H1 (cell line): ENCODE measurements at regions not wholly inside any gene's neighbourhood (a gene's known extent, or its start where the extent isn't known, plus 50 kb on each side); places are given as distances from the start of the nearest gene placed in this dataset.

Experiments
- ATF2 ChIP-seq: IDR thresholded peaks from 2 replicates; pipeline ENCODE4 v1.6.1; 2012; ENCODE audit warnings: low read length, inconsistent platforms
- CEBPB ChIP-seq: IDR thresholded peaks from 2 replicates; pipeline ENCODE4 v1.6.1; 2012; ENCODE audit warnings: low read depth, low read length
- CTCF ChIP-seq, 3 experiments: IDR thresholded peaks; 1 replicate in 2 of 3; 2 replicates in 1 of 3; pipeline versions ENCODE4 v1.5.1 to v1.6.1; 2011; ENCODE audit warnings: low read length in 3 of 3, mild to moderate bottlenecking in 3 of 3, inconsistent platforms in 2 of 3, low read depth in 1 of 3, moderate library complexity in 1 of 3; ENCODE audit not compliant: insufficient read depth in 1 of 3; ENCODE audit errors: control extremely low read depth in 1 of 3
- EP300 ChIP-seq, 2 experiments: IDR thresholded peaks; 1 replicate in 1 of 2; 2 replicates in 1 of 2; pipeline ENCODE4 v1.6.1; 2011 to 2012; ENCODE audit warnings: low read depth in 2 of 2, low read length in 2 of 2, mild to moderate bottlenecking in 2 of 2, borderline replicate concordance in 1 of 2, inconsistent platforms in 1 of 2, moderate library complexity in 1 of 2
- MAX ChIP-seq: IDR thresholded peaks from 2 replicates; pipeline ENCODE4 v1.6.1; 2012; ENCODE audit warnings: inconsistent platforms
- POLR2A ChIP-seq, 2 experiments: IDR thresholded peaks; 1 replicate in 1 of 2; 2 replicates in 1 of 2; pipeline ENCODE4 v1.6.1; 2011; ENCODE audit warnings: low read depth in 2 of 2, low read length in 2 of 2, mild to moderate bottlenecking in 2 of 2; ENCODE audit errors: control extremely low read depth in 1 of 2
- SIN3A ChIP-seq, 2 experiments: IDR thresholded peaks in 1 of 2; conservative IDR thresholded peaks in 1 of 2; 2 replicates each; pipeline ENCODE4 v1.6.1; 2011 to 2012; ENCODE audit warnings: low read length in 2 of 2, improper control_type of control experiment in 1 of 2, low read depth in 1 of 2, mild to moderate bottlenecking in 1 of 2
- SRF ChIP-seq: IDR thresholded peaks from 2 replicates; pipeline ENCODE4 v1.6.1; 2011; ENCODE audit warnings: mild to moderate bottlenecking, low read depth, low read length, moderate library complexity
- TF ChIP-seq, protein P1 (sequence below): IDR thresholded peaks from 2 replicates; pipeline ENCODE4 v1.6.1; 2011; ENCODE audit warnings: low read length, improper control_type of control experiment
- TF ChIP-seq, protein P2 (sequence below): IDR thresholded peaks from 2 replicates; pipeline ENCODE4 v1.6.1; 2011; ENCODE audit warnings: low read depth, mild to moderate bottlenecking, low read length; ENCODE audit not compliant: insufficient read depth

- TF ChIP-seq POLR2A (IDR thresholded peaks at IDR 0.05; ENCODE audit: control extremely low read depth in 1 of 2, low read depth in 2 of 2, low read length in 2 of 2) (no peak), EP300 (IDR thresholded peaks at IDR 0.05; ENCODE audit: borderline replicate concordance in 1 of 2, low read depth in 2 of 2, low read length in 2 of 2) (no peak), SRF (no peak), CTCF (IDR thresholded peaks at IDR 0.05; ENCODE audit: control extremely low read depth in 1 of 3, insufficient read depth in 1 of 3, low read depth in 1 of 3, low read length in 3 of 3) (no peak), MAX (no peak), SIN3A (conservative IDR thresholded peaks at IDR 0.05 in 1 of 2, IDR thresholded peaks at IDR 0.05 in 1 of 2; ENCODE audit: low read depth in 1 of 2, low read length in 2 of 2) (no peak), ATF2 (no peak), CEBPB (no peak)
- TF ChIP-seq, protein P1, sequence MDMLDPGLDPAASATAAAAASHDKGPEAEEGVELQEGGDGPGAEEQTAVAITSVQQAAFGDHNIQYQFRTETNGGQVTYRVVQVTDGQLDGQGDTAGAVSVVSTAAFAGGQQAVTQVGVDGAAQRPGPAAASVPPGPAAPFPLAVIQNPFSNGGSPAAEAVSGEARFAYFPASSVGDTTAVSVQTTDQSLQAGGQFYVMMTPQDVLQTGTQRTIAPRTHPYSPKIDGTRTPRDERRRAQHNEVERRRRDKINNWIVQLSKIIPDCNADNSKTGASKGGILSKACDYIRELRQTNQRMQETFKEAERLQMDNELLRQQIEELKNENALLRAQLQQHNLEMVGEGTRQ: no peak
- TF ChIP-seq, protein P2, sequence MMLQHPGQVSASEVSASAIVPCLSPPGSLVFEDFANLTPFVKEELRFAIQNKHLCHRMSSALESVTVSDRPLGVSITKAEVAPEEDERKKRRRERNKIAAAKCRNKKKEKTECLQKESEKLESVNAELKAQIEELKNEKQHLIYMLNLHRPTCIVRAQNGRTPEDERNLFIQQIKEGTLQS: no peak
Measured at GRCh38 chr2:199612509-199613130, 154.9 kb upstream of the SATB2 start.
